OCI-LY7 (cell line): ENCODE measurements at regions not wholly inside any gene's neighbourhood (a gene's known extent, or its start where the extent isn't known, plus 50 kb on each side); places are given as distances from the start of the nearest gene placed in this dataset.

Source experiments
- BruUV-seq: library from RNA; stranded (reverse); fragments of 400-500 nt; replicated peaks from 2 replicates; lab custom pipeline; 2021; lab: Mats Ljungman, UMichigan
- CTCF ChIA-PET: fragments of 300-600 bp; sonication (Branson Sonifier 250); formaldehyde crosslinking; loops from one replicate; lab custom pipeline; 2022; ENCODE audit warnings: antibody characterized with exemption; ENCODE audit not compliant: unreplicated experiment; lab: Charles Lee
- POLR2A ChIA-PET: fragments of 300-600 bp; sonication (Branson Sonifier 250); formaldehyde crosslinking; loops from one replicate; lab custom pipeline; 2022; ENCODE audit warnings: antibody characterized with exemption; lab: Charles Lee
- DNase-seq: peaks from one replicate; pipeline ENCODE4 v3.0.0-alpha.2; 2015; ENCODE audit warnings: low spot score
- H2AFZ ChIP-seq: fragments of 200-600 bp; sonication (generic), shearing (Covaris generic); 2 replicates; pipeline ENCODE4 v1.6.1; 2014; ENCODE audit warnings: mild to moderate bottlenecking, antibody characterized with exemption, low read length, moderate library complexity
- H3K27ac ChIP-seq: fragments of 200-600 bp; sonication (generic); 2 replicates; pipeline ENCODE4 v1.5.1; 2014; ENCODE audit warnings: mixed run types, low read depth, mild to moderate bottlenecking, moderate library complexity, low read length, inconsistent platforms; ENCODE audit not compliant: poor library complexity, severe bottlenecking
- H3K36me3 ChIP-seq: fragments of 200-600 bp; sonication (generic); 2 replicates; pipeline ENCODE4 v1.6.1; 2014; ENCODE audit warnings: mild to moderate bottlenecking, antibody characterized with exemption, low read length, moderate library complexity, mixed read lengths; ENCODE audit not compliant: insufficient read depth
- H3K4me1 ChIP-seq: fragments of 200-600 bp; sonication (generic); 2 replicates; pipeline ENCODE4 v1.5.1; 2014; ENCODE audit warnings: mild to moderate bottlenecking, low read length; ENCODE audit not compliant: insufficient read depth, poor library complexity, severe bottlenecking
- H3K4me2 ChIP-seq: fragments of 200-600 bp; sonication (generic); 2 replicates; pipeline ENCODE4 v1.6.1; 2014; ENCODE audit warnings: mild to moderate bottlenecking, low read length
- H3K4me3 ChIP-seq: fragments of 200-600 bp; sonication (generic); 2 replicates; pipeline ENCODE4 v1.5.1; 2014; ENCODE audit warnings: mild to moderate bottlenecking, low read depth, low read length; ENCODE audit not compliant: poor library complexity, severe bottlenecking
- H3K79me2 ChIP-seq: fragments of 200-600 bp; sonication (generic); 2 replicates; pipeline ENCODE4 v1.6.1; 2016; ENCODE audit warnings: low read depth, mild to moderate bottlenecking, low read length, moderate library complexity, mixed read lengths; ENCODE audit not compliant: insufficient read depth
- H3K9me2 ChIP-seq: fragments of 200-600 bp; sonication (generic); 2 replicates; pipeline ENCODE4 v1.6.1; 2016; ENCODE audit warnings: mild to moderate bottlenecking, low read length, mixed read lengths; ENCODE audit not compliant: insufficient read depth
- H3K9me3 ChIP-seq: fragments of 200-600 bp; sonication (generic); 2 replicates; pipeline ENCODE4 v1.6.1; 2014; ENCODE audit warnings: mild to moderate bottlenecking, mixed run types, low read length, mixed read lengths
- H4K20me1 ChIP-seq: fragments of 200-600 bp; sonication (generic); 2 replicates; pipeline ENCODE4 v1.6.1; 2014; ENCODE audit warnings: mild to moderate bottlenecking, antibody characterized with exemption, low read length, moderate library complexity, mixed read lengths; ENCODE audit not compliant: insufficient read depth
- EZH2phosphoT487 ChIP-seq: fragments of 200-600 bp; sonication (generic); IDR thresholded peaks from 2 replicates; pipeline ENCODE4 v1.6.1; 2018; ENCODE audit warnings: low read depth, borderline replicate concordance, mild to moderate bottlenecking, mixed run types, antibody characterized with exemption, low read length, moderate library complexity, mixed read lengths
- intact Hi-C: fragments of 100-400 bp; cut with micrococcal nuclease; formaldehyde crosslinking; loops from one replicate; pipeline ENCODE4 v1.10.0; 2022; ENCODE audit not compliant: unreplicated experiment
- TF ChIP-seq, protein P1 (sequence below): fragments of 200-600 bp; sonication (generic); conservative IDR thresholded peaks from 2 replicates; pipeline ENCODE4 v1.5.1; 2014; ENCODE audit warnings: mild to moderate bottlenecking, antibody characterized with exemption, low read length, moderate library complexity, mixed read lengths

DNA sequence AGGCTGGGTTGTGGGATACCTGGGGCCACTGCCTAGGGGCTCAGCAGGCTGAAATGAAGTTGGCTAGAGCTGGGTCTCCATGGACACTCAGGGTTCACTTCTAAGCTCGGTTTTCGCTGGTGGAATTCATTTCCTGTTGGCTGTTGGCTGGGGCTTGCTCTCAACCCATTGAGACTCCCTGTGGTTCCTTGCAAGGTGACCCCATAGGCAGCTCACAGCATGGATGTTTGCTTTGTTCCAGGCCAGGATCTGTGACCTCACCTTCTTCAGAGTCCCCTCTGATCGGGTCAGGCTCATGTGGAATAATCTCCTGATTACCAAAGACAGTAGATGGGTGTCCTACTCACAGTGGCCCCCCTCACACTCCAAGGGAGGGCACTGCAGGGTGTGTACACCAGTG, 229.3 kb downstream of the QKI start:
- H3K36me3 ChIP-seq: no peaks in the 10 kb centered on the region
- TF ChIP-seq, protein P1, sequence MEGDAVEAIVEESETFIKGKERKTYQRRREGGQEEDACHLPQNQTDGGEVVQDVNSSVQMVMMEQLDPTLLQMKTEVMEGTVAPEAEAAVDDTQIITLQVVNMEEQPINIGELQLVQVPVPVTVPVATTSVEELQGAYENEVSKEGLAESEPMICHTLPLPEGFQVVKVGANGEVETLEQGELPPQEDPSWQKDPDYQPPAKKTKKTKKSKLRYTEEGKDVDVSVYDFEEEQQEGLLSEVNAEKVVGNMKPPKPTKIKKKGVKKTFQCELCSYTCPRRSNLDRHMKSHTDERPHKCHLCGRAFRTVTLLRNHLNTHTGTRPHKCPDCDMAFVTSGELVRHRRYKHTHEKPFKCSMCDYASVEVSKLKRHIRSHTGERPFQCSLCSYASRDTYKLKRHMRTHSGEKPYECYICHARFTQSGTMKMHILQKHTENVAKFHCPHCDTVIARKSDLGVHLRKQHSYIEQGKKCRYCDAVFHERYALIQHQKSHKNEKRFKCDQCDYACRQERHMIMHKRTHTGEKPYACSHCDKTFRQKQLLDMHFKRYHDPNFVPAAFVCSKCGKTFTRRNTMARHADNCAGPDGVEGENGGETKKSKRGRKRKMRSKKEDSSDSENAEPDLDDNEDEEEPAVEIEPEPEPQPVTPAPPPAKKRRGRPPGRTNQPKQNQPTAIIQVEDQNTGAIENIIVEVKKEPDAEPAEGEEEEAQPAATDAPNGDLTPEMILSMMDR: no peak
- TF ChIP-seq EZH2phosphoT487: no peak
- BruUV-seq: no TSS peak
- no peak overlapping the region for H2AFZ ChIP-seq
- H3K4me1 ChIP-seq: no peaks in the 10 kb centered on the region
- DNase-seq: no peak
- no peaks in the 10 kb centered on the region for H4K20me1 ChIP-seq
- no peak overlapping the region for H3K27ac ChIP-seq
- H3K9me3 ChIP-seq: no peaks in the 10 kb centered on the region
- ChIA-PET POLR2A (interaction anchor here (1.2 kb wide), 1 partner anchor 23 kb away, joined by 3 read pairs; no protein-coding TSS in a partner anchor), CTCF (no interaction called here)
- no peak overlapping the region for H3K4me3 ChIP-seq
- no peaks in the 10 kb centered on the region for H3K79me2 ChIP-seq
- no peaks in the 10 kb centered on the region for H3K9me2 ChIP-seq
- no peak overlapping the region for H3K4me2 ChIP-seq
- intact Hi-C loops: no loop called here

DNA sequence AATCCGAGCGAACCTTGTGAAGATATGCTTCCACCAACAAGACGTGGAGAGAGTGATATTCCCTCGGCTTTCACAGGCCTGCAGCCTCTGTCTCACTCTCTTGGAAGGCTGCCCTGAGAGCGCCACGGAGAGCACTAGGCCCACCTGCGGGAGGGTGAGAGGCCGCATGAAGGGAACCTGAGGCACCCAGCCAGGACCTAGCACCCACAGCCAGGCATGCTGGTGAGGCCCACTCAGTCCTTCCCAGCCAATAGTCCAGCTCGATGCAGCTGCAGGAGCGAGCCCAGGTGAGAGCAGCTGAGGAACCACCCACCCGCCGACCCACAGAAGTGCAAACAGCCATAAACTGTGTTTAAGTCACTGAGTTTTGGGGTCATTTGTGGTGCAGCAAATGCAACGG, 227.2 kb downstream of the QKI start:
- H4K20me1 ChIP-seq: no peaks in the 10 kb centered on the region
- no peaks in the 10 kb centered on the region for H3K9me3 ChIP-seq
- TF ChIP-seq, protein P1: no peak
- TF ChIP-seq EZH2phosphoT487: no peak
- H3K36me3 ChIP-seq: no peaks in the 10 kb centered on the region
- no peak overlapping the region for H3K27ac ChIP-seq
- no peak for DNase-seq
- H3K4me3 ChIP-seq: no peak overlapping the region
- H3K4me2 ChIP-seq: no peak overlapping the region
- ChIA-PET POLR2A (no interaction called here), CTCF (no interaction called here)
- no TSS peak for BruUV-seq
- H3K4me1 ChIP-seq: no peaks in the 10 kb centered on the region
- no peaks in the 10 kb centered on the region for H3K9me2 ChIP-seq
- H3K79me2 ChIP-seq: no peaks in the 10 kb centered on the region
- intact Hi-C loops: no loop called here
- H2AFZ ChIP-seq: no peak overlapping the region

DNA sequence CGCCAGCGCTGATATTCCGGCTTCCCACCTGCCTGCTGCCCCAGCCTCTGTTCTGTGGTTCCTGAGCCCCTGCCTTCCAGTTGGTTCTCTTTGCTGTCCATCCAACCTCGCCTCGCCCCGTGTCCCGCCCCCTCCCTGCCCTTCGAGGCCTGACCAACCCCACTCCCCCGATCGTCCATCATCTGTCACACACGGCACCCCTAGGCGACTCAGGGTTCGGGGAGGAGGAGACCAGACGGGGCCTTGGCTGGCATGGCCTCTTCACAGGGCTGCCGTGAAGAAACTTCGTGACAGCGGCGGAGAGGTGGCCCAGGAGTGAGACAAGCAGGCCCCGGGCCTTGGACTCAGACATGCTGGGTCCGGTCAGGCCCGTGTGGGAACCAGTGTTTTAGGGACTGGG, 226.1 kb downstream of the QKI start:
- H4K20me1 ChIP-seq: no peaks in the 10 kb centered on the region
- no peak for DNase-seq
- H3K4me2 ChIP-seq: no peak overlapping the region
- H3K9me3 ChIP-seq: no peaks in the 10 kb centered on the region
- H3K4me3 ChIP-seq: no peak overlapping the region
- H3K4me1 ChIP-seq: no peaks in the 10 kb centered on the region
- H2AFZ ChIP-seq: no peak overlapping the region
- intact Hi-C loops: no loop called here
- H3K79me2 ChIP-seq: no peaks in the 10 kb centered on the region
- H3K9me2 ChIP-seq: no peaks in the 10 kb centered on the region
- BruUV-seq: no TSS peak
- ChIA-PET CTCF (no interaction called here), POLR2A (no interaction called here)
- H3K27ac ChIP-seq: no peak overlapping the region
- no peak for TF ChIP-seq EZH2phosphoT487
- H3K36me3 ChIP-seq: no peaks in the 10 kb centered on the region
